ES-I3 (cell line): ENCODE measurements at regions not wholly inside any gene's neighbourhood (a gene's known extent, or its start where the extent isn't known, plus 50 kb on each side); places are given as distances from the start of the nearest gene placed in this dataset.

Experiments used
- H3K36me3 ChIP-seq: 2 replicates; pipeline ENCODE4 v1.6.1; 2013; ENCODE audit warnings: mild to moderate bottlenecking, low read length, control low read depth, moderate library complexity; ENCODE audit not compliant: insufficient read depth
- H3K4me1 ChIP-seq: 2 replicates; pipeline ENCODE4 v1.6.1; 2013; ENCODE audit warnings: mild to moderate bottlenecking, control low read depth, low read length; ENCODE audit not compliant: insufficient read depth
- H3K9ac ChIP-seq: 2 replicates; pipeline ENCODE4 v1.6.1; 2013; ENCODE audit warnings: low read depth, mild to moderate bottlenecking, low read length, moderate library complexity
- H3K9me3 ChIP-seq: 2 replicates; pipeline ENCODE4 v1.6.1; 2013; ENCODE audit warnings: mild to moderate bottlenecking, low read length, moderate library complexity; ENCODE audit not compliant: control insufficient read depth, insufficient read depth

DNA sequence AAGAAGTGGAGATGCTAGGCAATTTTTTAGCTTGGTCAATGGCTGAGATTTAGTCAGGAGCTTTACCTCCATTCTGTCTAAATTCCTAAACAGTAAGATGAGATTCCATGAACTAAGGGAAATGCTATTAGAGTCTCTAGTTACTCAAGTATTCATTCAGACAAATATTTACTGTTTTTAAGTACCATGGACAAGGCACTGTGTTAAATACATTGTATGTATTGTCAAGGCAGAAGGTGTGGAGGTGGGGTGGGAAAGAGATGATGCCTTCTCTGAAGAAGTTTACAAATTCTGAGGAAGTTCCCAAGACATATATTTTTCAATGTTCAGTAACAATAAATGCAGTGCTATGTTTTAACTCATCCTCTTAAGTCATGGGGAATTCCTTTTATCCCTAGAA is 459.9 kb upstream of the NMUR2 start:
- Histone ChIP-seq H3K9ac (no peak overlapping the region), H3K36me3 (no peaks in the 10 kb centered on the region), H3K4me1 (no peaks in the 10 kb centered on the region), H3K9me3 (no peaks in the 10 kb centered on the region)

DNA sequence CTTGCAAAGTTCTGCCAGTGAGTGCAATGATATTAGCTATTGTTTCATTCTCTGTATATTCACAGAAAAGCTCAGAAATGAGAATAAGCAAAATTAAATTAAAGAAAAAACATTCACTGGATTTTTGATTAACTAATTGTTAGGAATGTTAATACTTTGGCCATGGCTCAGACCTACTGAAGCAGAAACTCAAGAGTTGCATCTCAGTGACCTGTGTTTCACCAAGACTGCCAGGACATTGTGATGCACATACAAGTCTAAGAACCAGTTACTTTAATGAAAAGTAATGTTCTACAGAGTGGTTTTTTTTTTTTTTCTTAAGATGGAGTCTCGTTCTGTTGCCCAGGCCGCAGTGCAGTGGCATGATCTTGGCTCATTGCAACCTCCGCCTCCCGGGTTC is 464.9 kb upstream of the NMUR2 start:
- H3K4me1 ChIP-seq = no peaks in the 10 kb centered on the region
- H3K36me3 ChIP-seq = no peaks in the 10 kb centered on the region
- H3K9me3 ChIP-seq = no peaks in the 10 kb centered on the region
- H3K9ac ChIP-seq = no peak overlapping the region

DNA sequence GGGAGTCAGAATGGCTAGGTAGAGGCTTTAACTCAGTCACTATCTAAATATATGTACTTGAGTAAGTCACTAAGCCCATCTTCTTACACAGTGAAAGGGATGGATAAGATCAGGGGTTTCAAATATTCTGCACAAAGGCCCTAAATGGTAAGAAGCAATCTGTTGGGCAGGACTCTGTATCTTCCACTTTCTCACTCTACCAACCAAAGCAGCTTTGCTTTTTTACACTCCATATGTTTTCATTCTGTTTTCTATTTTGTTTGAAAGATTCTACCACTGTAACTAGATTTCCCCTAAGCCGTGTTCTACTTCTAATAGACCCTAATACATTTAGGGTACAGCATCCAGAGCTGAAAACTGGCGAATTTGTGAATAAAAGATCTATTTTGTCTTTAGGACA is 477.5 kb upstream of the NMUR2 start:
- H3K9me3 ChIP-seq = no peaks in the 10 kb centered on the region
- H3K9ac ChIP-seq = no peak overlapping the region
- H3K36me3 ChIP-seq = no peaks in the 10 kb centered on the region

DNA sequence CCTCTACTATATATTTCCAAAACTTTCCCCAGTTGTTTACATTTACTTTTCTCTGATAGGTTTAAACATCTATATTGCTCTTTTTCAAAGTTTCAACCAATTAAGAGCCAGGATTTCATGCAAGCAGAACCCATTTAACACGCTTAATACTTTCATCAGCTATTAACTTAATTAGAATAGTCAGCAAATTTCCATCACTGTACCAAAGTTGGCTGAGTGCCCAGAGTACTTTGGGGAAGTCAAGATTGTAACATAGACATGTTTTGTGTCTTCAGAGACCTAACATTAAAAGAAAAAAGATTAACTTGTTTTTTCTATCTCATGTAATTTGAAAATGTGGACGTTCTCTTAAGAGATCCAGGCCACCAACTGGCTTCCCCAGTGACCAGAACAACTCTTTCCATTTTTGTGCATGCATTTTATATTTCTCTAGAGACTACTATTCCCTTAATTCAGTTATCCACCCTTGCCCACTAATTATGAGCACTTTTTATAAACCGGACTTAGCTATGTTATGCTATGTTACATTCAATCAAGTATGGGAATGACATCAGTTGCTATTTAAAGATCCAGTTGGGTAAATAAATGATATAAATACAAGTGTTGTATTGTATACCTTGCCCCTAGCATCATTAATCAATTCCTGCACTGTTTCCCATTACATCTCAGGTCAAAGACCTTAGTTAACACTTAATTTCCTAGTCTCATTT is 478.1 kb upstream of the NMUR2 start:
- Histone ChIP-seq H3K9me3 (no peaks in the 10 kb centered on the region), H3K4me1 (no peaks in the 10 kb centered on the region), H3K9ac (no peak overlapping the region), H3K36me3 (no peaks in the 10 kb centered on the region)

More for the DNA sequence above, 477.5 kb upstream of the NMUR2 start:
- H3K4me1 ChIP-seq = no peaks in the 10 kb centered on the region

DNA sequence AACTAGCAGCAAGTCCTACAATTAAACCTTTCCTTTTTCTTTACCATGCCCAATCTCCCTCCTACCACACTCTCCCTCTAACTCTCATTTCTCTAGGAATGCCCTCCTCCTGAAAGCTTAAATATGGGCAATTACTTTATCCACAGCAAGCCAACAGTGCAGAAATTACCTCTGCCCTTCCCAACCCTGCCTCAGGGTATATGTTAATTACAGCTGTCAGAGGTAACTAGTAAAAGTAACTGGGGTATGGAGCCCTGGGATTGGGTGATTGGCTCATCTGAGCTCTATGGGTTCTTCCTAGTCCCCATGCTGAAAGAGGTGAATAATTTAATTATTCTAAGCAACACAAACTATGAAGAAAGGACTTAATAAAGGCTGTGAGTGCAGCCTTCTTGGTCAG is 478.9 kb upstream of the NMUR2 start:
- no peak overlapping the region for H3K9ac ChIP-seq
- no peaks in the 10 kb centered on the region for H3K36me3 ChIP-seq
- no peaks in the 10 kb centered on the region for H3K9me3 ChIP-seq
- H3K4me1 ChIP-seq = no peaks in the 10 kb centered on the region

DNA sequence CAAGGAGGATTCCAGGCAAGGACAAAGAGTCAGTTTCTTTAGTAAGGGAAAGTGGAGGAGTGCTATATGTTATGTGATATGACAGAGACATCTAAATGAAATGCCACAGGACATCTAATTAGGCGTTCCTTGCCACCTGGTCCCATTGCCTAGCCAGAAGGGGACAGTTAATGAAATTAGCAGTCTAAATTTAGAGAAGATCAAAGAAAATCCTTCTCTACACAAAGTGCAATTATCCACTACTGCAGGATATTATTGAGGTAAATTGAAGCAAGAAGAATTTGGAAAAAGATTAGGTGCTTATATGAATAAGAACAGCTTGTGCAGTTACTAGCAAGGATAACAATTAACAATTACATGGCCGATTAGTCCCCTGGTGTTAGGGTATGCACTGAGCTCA is 495.3 kb upstream of the NMUR2 start:
- H3K9me3 ChIP-seq = no peaks in the 10 kb centered on the region
- no peak overlapping the region for H3K9ac ChIP-seq
- no peaks in the 10 kb centered on the region for H3K36me3 ChIP-seq
- H3K4me1 ChIP-seq = no peaks in the 10 kb centered on the region

DNA sequence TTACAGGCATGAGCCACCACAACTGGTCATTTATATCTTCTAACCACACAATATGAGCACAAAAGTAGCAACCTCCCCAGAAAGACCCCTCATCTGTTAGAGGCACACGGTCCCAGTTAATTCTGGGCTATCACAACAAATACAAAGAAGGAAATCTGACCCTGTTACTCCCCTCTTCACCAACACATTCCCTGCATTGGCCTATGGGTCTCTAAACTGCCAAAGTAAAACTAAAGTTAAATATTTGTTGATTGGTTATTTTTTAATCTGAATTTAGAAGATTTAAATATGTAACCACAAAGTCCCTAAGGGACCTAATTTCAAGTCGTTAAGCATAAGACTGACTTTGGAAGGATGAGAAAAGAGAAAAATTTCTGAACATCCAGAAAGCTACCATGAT is 496.7 kb upstream of the NMUR2 start:
- no peaks in the 10 kb centered on the region for H3K9me3 ChIP-seq
- H3K9ac ChIP-seq = no peak overlapping the region
- no peaks in the 10 kb centered on the region for H3K36me3 ChIP-seq
- H3K4me1 ChIP-seq = no peaks in the 10 kb centered on the region

DNA sequence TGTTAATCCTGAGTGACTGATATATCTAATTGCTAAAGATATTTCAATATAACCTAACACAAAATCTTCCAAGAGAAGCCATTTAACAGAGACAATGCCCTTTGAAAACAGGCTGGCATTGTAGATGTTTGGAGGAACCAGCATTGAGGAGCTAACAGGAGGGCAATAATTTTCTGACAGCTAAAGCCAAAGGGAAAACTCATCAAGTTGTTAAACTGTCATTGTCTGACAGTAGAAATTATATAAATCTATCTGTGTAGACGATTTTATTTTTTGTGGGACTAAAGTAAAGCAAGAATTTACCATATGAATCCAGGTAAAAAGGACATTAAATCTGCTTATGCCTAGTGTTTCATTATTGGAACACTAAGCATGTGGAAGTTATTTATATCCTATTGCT is 500.2 kb upstream of the NMUR2 start:
- H3K36me3 ChIP-seq = no peaks in the 10 kb centered on the region
- H3K4me1 ChIP-seq = no peaks in the 10 kb centered on the region
- no peaks in the 10 kb centered on the region for H3K9me3 ChIP-seq
- H3K9ac ChIP-seq = no peak overlapping the region

DNA sequence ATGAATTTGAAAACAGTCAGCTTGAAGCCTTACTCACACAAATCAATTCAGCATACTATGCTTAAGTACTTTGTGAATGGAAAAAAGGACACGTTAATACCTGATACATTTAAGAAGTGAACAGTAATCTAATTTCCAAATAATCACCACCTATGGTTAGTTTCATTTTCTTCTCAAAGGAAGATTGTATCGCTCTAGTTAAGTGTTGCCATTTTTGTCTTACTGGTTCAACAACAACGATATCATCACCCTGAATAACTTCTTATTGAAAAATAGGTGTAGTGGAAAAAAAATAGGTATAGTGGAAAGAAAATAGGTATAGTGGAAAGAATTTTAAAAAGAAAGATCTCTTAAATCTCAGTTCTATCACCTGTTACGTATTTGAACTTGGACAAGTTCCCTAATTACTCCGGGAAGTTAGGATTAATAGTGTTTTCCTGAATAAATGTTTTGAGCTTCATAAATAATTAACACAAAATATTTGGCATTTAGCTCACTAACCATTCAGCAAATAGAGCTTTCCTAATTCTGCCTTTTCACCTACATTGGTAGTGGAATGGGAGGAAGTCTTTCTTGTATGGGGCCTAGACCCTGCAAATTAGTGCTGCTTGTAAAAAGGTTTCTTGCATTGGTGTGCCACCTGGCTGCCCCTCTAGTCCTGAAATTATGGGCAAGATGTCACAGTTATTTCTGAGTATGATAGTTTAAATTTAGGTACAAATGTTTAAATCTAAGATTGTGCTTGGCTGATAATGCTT is 502.6 kb upstream of the NMUR2 start:
- Histone ChIP-seq H3K4me1 (no peaks in the 10 kb centered on the region), H3K36me3 (no peaks in the 10 kb centered on the region), H3K9ac (no peak overlapping the region), H3K9me3 (no peaks in the 10 kb centered on the region)

DNA sequence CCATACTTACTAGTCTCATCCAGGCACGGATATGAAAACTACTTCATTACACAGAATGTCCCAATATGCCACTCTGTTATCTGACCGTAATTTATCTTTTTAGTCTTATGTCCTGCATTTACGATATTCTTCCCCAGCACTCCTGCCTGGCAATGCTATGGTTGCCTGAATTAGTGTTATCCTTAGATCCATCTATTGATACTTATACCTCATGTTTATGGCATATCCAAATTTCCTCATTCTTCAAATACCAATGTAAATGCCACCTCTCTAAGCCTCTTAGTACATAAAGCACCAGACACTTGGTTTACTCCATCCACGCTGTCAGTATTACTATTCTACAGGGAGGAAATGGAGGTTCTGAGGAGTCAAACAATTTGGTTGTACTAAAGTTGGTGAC is 507.8 kb upstream of the NMUR2 start:
- Histone ChIP-seq H3K36me3 (no peaks in the 10 kb centered on the region), H3K9ac (no peak overlapping the region), H3K4me1 (no peaks in the 10 kb centered on the region), H3K9me3 (no peaks in the 10 kb centered on the region)

DNA sequence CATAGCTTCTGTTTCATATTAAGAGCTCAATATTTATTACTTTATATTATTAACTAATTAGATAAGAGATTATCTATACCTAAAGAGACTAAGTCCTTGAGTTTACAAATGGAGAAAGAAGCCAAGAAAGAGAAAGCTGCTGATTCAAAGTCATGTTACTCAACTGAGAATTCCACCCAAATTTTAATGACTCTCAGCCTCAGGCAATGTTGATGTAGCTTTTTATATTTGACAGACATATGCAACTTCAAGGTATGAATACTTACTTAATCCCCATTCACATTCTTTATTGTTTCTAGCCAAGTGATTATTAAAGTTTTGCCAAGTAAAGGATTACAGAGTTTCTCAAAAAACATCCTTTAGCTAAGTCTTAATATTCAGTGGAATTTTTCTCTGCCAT is 527.5 kb upstream of the NMUR2 start:
- no peak overlapping the region for H3K9ac ChIP-seq
- H3K4me1 ChIP-seq = no peaks in the 10 kb centered on the region
- no peaks in the 10 kb centered on the region for H3K36me3 ChIP-seq
- H3K9me3 ChIP-seq = no peaks in the 10 kb centered on the region

DNA sequence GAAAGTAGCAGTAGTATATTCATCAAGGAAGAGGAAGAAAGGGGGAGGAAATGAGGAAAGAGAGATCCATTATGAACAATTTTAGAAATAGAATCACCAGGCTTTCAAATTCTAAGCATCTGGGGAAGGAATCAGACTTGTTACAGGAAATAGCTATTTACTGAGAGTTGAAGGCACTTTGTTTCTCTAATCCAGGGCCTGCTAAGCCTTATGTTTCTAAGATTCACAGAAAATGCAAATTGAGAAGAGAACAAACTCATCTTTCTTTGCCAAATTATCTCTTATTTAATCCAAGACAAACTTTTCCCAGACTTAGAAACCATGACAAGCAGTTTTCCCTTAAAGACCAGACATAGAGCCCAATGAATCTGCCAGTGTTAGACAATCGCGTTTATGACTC is 528.0 kb upstream of the NMUR2 start:
- no peaks in the 10 kb centered on the region for H3K9me3 ChIP-seq
- H3K9ac ChIP-seq = no peak overlapping the region
- H3K36me3 ChIP-seq = no peaks in the 10 kb centered on the region
- H3K4me1 ChIP-seq = no peaks in the 10 kb centered on the region

DNA sequence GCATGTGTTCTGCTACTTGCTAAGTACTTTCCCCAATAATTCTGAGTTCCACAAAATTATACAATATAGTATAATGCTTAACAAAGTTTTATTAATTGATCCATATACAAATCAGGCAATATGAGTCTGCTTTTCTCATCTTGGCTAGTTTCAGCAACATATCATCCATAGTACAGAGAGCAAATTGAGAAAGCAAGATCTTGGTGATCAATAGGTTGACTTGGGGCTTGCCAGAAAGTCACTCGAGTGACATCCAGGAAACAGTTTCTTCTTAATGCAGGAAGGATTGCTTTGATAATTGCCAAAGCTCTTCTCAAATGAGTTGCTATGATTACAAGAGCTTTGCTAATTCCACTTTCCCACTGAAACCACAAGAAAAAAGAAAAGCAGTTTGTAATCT is 533.6 kb upstream of the NMUR2 start:
- H3K9me3 ChIP-seq = 0 out of 2 replicates have a peak, but pooled peaks cover 2% of the 10 kb centered on the region
- H3K4me1 ChIP-seq = no peaks in the 10 kb centered on the region
- no peaks in the 10 kb centered on the region for H3K36me3 ChIP-seq
- H3K9ac ChIP-seq = no peak overlapping the region

DNA sequence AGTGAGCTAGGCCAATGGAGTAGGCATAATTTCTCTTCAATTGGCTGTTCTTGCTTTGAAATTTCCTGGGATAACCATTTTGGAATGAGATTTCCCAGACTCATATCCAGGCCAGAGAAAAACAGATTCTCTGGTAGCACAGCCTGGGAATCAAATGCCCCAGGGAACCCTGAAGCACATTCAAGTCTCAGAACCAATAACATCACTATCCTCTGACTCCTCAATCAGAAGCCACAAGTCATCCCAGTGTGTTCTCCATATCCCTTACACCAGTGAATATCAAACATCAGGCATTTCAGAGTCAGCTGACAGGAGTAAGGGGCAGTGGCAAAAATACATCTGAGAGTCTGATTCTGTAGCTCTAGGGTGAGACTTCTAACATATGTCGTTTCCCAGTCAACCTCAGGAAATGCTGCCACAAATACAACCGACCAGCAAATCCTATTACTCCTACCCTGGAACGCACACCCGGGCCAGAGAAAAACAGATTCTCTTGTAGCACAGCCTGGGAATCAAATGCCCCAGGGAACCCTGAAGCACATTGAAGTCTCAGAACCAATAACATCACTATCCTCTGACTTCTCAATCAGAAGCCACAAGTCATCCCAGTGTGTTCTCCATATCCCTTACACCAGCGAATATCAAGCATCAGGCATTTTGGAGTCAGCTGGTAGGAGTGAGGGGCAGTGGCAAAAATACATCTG is 537.7 kb upstream of the NMUR2 start:
- Histone ChIP-seq H3K36me3 (no peaks in the 10 kb centered on the region), H3K4me1 (no peaks in the 10 kb centered on the region), H3K9ac (no peak overlapping the region), H3K9me3 (0 out of 2 replicates have a peak, but pooled peaks cover 2% of the 10 kb centered on the region)
